ENCODE measurements at regions not wholly inside any gene's neighbourhood (a gene's known extent, or its start where the extent isn't known, plus 50 kb on each side); places are given as distances from the start of the nearest gene placed in this dataset.
"Not testable (repeated sequence)": the region's sequence is repeated elsewhere in the genome, so short reads cannot be mapped to it uniquely, and the experiment has no call there.

DNA sequence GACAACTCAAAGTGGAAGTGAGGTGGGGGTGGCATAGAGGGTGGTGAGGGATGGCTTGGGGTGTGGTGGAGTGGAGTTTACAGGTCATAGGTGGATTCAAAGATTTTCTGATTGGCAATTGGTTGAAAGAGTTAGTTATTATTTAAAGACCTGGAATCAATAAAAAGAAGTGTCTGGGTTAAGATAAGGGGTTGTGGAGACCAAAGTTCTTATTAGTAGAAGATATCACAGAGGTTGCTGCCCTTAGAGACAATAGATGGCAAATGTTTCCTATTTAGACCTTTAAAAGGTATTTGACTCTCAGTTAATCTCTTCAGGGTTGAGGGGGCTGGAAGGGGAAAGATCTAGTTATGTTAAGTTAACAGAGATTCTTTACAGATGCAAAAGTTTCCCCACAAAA lies 412.3 kb upstream of the TBL1XR1 start:
- no peak for DNase-seq

DNA sequence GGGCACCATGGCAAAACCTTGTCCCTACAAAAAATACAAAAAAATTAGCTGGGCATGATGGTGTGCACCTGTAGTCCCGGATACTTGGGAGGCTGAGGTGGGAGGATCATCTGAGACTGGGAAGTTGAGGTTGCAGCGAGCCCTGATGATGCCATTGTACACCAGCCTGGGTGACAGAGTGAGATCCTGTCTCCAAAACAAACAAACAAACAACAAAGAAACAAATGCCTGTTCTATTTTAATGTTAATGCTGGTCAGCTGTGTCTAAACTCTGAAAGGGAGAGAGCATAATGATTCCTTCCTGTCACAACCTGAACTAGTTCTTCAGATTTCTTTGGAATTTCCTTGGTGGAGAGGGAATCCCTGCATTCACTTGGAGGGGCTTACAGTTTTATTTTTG lies 413.0 kb upstream of the TBL1XR1 start:
- no peak for DNase-seq

DNA sequence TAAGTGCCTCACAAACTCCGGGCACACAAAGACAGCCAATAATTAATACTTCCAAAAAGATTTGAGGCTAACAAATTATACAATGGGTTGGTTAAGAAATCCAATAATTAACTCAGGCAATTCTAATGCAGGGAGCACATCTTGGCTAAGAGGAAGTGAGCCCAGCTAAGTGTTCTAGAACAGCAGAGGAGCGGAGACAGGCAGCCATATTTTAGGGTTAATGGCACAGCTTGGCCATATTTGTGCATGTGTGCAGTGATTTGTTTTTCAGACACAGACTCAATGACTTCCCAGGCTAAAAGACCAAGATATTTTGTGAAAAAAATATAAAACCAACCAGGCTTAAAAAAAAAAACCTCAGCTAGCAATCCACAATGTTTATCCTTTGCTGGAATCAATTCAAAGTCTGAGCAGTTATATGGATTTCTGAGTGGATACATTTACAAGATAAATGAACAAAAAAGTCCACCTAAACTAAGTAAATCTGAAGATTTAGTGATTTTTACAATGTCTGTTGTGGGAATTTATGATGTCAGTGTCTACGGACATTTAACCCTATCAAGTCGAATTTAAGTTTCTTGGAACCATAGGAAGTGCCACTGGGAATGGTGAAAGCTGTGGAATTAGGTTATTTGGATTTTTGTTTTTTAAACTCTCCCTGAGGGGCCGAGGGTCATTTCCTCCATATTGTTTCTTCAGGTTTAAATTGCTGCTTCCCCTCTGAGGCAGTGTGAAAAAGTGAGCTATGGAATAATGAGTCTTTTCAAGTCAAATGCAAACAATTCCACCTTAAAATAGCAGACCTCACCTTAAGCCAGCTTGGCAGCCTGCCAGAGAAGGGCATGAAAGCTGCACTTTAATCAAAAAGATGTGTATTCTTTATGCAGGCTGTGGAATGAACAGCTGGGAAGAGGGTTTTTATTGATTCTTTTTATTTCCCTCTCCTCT lies 413.7 kb upstream of the TBL1XR1 start:
- DNase-seq = no peak

DNA sequence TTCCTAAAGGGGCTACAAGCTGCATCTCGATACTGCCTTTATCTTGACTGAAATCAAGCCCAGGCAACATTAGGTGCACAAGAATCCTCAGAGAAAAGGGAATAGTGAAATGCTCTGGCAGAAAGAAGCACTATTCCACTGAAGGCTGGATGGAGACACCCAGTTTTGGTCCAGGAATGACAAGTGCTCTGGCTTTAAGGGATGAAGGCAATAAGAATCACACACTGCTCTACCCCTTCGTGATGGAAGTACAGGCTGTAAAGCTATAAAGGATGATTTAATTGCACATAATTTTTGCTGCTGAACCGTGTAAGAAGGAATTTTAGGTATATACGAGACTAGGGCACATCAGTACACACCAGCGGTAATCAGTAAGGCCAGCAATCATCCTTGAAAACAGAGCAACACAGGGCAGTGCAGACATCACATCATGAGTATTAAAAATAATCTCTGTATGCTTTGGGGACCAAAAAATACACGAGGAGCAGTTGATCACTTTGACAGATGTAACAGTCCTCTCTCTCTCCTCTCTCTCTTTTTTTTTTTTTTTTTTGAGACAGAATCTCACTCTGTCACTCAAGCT lies 414.6 kb upstream of the TBL1XR1 start:
- no peak for DNase-seq

DNA sequence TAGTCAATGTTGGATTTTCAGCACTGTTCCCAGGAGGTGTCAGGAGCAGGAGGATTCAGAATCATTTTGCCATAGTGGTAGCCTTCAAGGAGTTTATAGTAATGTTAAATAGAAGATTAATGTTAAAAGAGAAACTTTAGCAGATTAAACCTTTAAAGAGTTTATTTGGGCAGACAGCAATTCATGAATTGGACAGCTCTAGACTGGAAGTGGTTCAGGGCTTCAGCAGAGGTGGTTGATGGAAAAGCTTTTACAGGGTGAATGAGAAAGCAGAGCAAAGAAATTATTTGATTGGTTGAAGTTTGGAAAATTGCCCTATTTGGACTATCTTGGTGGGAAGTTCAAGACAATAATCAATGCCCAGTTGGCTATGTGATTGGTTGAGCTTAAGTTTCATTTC lies 416.6 kb upstream of the TBL1XR1 start:
- no peak for DNase-seq

DNA sequence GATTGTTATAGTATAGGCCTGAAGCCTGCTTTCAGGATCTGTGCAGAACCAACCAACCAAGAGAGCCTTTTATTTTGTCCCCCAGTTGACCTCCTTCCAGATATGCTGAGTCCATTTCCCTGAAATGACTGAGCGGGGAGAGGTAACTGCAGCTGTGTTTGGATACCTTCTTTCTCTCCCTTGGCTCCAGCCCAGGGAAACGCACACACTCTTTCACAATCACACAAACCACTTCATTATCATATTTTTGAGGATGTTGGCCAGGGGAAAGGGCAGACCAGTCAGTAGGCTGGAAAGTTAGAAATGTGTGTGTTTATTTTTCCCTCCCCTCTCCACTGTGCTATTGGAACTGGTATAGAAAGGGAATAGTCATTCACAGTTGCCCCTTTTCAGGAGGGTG lies 417.7 kb upstream of the TBL1XR1 start:
- no peak for DNase-seq

DNA sequence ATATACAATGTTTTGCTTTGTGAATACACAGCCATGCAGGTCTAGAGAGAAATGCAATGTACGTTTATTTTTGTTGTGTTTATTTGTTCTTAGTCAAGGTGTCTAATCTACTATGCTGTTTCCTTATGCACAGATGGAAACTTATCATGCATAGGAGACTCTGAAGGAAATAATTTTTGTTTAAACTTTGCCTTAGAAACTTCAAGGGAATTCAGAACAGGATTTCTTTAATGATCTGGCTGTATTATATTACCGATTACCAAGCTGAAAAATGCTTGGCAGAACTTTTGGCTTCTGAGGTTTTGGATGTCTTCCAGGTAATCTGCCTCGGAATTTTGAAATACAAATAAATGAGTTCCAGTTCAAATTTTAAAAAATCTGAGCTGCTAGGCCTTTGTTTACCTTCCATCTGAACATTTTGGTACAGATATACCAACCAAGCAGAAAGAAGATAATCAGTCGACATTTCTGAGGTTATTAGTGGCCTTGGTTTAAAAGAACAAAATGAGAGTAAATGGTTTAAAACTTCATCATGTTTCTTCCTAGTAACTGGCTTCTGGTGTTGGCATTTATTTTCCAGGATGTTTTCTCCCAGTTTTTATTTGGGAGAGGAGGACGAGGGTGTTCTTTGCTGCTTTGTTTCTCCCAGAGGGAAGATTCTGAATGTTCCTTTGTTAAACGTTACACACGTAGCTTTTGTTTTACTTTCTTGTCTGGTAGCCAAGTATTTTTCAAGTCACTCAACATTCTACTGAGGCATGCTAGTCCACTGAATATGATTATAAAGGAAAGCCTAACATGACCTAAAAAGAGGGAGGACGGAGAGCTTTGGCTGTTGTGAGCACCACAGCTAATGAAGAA lies 421.8 kb upstream of the TBL1XR1 start:
- no peak for DNase-seq

DNA sequence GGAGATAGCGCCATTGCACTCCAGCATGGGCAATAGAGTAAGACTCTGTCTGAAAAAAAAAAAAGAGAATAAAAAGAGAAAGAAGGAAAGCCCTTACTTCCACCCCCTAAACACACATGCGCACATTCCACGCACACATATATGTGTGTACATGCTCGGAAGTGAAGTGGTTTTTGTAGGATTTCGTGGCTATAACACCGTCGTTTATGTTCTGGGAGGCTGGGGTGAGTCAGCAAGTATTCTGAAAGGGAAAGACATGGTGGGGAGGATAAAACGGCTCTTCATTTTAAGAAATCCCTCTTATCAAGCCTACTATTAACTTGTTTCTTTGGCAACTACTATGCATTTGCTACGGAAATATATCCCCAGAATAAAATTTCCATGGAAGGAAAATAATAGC lies 422.8 kb upstream of the TBL1XR1 start:
- DNase-seq = no peak

DNA sequence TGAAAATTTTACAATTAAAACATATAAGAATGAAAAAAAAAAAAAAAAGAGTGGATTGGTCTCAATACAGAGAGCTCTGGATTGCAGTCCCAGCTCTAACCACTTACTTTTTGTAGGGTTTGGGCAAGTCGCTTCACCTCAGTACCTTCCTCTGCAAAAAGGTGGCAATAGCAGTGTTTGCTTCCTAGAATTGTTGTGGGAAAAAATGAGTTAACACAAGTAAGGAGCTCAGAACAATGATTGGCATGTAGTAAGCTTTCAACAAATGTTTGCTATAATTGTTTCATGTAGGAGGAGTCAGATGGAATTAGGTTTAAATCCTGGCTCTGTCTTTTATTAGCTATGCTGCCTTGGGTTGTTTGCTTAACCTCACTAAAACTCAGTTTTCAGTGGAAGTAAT lies 425.2 kb upstream of the TBL1XR1 start:
- no peak for DNase-seq

DNA sequence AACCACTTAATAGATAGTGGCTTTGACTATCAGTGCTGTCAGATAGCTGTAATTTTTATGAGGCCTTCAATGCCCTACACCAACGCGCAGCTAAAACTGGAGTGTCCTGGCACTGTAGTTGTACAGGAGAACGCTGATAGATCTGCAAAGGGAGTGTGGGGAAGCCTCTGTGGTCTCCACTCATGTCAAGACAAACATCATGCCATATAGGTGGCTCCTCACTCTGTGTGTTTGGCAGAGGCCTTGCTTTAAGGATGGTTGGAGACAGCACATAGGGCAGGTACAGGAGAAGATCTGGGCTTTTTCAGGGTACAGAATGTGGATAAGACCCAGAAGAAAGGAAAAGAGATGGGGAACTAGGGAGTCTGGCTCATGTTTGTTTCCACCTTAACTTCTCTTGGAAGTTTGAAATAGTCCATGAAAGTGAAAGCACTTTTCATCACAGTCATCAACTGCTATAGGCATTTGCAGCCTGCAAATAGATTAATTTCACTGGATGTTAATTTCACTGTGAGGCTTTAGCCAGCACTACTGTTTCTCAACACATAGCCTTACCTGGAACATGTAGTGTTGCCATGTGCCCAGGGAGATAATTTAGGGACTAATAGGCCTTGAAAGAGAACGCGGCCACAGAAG lies 425.8 kb upstream of the TBL1XR1 start:
- DNase-seq = no peak

DNA sequence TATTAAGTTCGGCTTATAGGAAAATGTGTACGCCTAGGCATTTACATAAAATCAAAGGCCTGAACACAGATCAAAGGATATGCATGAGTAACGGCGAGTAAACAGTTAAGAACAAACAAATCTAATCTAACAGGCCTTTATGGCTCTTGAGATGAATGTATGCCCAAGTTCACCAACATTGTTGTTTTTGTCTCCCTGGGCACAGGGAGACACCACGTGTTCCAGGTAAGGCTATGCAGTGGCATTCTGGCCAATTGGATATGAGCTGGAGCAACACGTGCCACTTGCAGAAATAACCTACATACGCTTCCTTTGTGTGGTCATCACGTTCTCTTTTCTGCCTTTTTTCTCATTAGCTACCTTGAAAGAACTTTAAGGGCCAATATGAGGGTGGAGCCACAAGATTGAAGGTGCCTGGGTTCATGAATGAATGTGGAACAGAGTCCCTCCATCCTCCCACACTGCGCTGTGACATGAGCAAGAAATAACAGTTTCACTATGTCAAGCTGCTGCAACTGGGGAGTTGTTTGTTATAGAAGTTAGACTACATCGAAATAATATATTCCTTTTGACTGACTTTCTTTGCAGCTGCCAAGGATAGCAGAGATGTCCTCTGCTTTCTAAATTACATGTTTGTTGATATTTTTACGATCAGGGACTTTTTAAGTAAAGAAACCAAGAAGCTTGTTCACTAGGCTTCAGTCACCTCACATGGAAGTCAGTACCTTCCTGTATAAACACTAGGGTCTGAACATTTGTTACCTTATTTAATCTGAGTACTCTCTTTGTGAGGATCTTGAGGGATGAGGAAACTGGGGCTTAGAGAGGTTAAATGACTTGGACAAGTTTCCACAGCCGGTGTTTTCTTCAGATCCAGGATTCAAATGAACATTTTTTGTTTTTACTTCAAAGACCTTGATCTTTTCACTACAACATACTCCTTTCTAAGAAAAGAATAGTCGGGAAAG lies 427.5 kb upstream of the TBL1XR1 start:
- no peak for DNase-seq

DNA sequence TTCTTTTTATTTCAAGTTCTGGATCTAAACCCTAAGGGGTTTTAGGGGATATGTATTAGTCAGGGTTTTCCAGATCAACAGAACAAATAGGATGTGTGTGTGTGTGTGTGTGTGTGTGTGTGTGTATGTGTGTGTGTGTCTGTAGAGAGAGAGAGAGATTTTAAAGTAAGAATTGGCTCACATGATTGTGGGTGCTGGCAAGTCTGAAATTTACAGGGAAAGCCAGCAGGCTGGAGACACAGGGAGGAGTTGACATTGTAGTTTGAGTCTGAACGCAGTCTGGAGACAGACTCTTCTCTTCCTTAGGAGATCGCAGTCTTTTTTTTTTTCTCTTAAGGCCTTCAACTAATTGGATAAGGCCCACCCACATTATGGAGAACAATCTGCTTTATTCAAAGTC lies 428.8 kb upstream of the TBL1XR1 start:
- DNase-seq = no peak

DNA sequence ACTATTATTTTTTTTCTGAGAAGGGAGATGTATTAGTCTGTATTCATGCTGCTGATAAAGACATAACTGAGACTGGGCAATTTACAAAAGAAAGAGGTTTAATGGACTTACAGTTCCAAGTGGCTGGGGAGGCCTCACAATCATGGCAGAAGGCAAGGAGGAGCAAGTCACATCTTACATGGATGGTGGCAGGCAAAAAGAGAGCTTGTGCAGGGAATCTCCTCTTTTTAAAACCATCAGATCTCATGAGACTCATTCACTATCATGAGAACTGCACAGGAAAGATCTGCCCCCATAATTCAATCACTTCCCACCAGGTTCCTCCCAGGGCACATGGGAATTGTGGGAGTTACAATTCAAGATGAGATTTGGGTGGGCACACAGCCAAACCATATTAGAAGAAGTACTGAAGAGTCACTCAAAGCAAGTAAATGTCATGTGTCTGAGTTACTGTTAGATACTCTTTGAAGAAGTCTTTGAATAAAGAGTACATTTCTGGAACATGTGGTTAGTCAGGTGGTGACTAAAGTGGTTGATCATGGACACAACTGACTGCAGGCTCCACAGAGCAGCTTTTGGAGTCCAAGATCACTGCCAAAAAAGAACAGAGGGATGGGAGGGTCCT lies 430.9 kb upstream of the TBL1XR1 start:
- DNase-seq = not testable (repeated sequence)

DNA sequence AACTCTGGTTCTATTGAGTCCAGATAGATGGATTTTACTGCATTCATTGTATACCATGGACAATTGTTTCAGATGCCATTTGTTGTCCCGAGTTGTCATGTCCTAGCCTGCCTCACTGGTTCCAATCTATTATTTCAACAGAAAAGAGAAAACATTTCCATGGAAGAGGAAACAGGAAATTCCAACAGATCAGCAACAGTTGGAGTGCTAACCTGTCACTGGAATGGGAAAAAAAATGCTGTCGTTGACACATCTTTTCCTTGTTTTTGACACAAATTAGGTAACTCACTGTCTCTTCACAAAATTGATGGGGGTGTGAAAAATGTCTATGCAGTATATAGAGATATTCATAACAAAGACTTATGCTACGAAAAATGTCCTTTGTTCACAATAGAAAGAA lies 432.0 kb upstream of the TBL1XR1 start:
- no peak for DNase-seq

DNA sequence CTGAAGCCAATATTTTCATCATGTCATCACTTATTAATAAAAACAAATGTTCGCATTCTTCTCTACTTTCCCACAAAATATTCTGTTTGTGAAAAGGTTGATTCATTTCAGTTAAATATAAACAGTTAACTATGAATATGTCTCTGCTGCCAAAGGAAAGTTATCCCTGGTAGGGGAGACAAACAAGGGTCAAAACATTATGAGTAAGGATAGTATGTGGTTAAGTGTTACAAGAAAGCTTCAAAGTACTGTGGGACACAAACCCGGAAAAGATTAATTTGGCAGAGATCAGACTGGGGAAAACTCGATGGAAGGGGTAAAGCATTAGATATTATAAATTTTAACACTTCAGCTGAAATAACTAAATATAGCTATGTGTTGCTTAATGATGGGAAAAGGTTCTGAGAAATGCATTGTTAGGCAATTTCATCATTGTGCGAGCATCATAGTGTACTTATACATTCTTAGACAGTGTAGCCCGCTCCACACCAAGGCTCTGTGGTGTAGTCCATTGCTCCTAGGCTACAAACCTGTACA lies 436.5 kb upstream of the TBL1XR1 start:
- no peak for DNase-seq

DNA sequence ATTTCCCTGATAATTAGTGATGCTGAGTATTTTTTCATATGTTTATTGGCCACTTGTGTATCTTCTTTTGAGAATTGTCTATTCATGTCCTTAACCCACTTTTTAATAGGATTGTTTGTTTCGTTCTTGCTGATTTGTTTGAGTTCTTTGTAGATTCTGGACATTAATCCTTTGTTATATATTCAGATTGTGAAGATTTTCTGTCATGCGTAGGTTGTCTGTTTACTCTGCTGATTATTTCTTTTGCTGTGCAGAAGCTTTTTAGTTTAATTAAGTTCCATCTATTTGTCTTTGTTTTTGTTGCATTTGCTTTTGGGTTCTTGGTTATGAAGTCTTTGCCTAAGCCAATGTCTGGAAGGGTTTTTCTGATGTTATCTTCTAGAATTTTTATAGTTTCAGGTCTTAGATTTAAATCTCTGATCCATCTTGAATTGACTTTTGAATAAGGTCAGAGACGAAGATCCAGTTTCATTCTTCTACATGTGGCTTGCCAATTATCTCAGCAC lies 438.4 kb upstream of the TBL1XR1 start:
- DNase-seq = not testable (repeated sequence)

DNA sequence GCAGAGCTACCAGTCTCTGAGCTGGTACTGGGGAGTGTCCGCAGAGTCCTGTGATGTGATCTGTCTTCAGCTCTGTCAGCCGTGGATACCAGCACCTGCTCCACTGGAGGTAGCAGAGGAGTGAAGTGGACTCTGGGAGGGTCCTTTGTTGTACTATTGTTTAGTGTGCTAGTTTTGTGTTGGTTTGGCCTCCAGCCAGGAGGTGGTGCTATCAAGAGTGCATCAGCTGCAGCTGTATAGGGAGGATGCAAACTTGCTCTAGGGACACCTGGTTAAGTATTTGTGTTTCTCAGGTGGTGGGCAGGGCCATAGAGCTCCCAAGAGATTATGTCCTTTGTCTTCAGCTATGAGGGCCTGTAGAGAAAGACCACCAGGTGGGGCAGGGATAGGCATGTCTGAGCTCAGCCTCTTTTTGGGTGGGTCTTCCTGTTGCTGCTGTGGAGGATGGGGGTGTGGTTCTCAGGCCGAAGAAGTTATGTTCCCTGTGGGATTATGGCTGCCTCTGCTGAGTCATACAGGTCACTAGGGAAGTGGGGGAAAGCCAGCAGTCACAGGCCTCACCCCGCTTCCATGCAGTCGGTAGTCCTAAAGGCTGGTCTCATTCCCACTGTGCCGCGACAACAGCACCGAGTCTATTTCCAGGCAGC lies 443.2 kb upstream of the TBL1XR1 start:
- no peak for DNase-seq

DNA sequence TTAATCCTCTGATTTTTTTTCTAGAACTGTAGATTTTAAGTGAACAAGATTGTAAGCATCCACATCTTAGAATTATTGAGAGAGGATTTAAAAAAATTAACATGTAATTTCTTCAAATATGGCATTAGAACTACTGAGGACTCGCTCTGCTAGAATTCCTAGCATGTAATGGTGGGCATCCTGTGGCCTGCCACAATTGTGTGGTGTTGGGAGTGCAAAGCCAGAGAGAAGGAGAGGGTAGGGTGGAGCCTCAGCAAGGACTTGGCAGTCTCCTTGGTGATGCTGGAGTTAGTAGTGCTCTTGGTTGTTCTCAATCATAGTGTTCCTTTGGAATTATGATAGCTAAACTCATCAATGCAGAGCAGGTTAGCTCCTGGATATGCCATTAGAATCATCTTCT lies 443.9 kb upstream of the TBL1XR1 start:
- DNase-seq = no peak

DNA sequence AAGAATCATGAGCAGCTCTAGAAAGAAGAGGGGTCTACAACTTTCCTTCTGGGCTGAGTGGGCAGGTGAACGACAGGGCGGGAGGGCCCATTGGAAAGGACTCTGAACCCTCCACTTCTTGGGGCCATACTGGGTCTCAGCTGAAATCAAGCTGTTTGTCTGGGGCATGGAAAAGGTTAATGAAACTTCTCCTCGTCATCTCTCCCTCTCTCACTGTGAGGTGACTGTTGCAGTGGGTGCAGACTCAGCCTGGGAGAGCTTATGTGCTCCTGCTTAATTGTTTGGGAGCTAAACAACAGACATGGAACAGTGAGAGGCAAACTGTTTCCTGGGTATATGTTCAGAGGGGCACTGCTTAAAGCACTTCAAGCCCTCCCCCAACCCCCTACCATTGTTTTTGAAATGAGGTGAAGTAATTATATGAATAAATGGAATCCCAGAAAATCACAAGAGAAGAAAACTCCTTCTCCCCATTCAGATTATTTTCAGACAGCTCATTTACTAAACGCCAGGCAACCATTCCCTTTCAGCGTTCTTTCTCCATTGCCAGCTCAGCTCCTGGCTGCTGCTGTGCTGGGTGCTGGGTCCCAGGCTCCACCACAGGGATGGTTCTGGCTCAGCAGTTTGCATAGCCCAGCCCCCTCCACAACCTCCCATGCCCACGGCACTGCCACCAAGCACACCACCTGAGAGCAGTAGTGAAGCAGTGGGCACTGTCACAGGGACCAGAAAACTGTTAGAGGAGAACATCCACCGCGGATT lies 444.9 kb upstream of the TBL1XR1 start:
- DNase-seq = no peak

DNA sequence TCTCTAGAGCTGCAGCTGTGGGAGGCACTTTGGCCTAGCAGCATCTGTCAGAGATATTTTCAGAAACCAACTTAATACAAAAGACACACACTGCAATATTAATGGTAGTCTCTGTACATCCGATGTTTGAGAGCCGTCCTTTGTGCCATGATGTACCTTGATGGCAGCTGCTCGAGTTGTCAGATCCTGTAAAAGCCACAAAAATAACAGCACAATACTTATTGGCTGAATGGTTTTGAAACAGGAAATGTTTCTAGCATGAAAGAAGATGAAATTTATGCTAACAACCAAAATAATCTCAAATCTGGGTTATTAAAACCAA lies 445.5 kb upstream of the TBL1XR1 start:
- no peak for DNase-seq

All from activated CD4-positive, CD25-positive, alpha-beta regulatory T cell (primary cell).